Upper lobe of left lung (tissue), 6 donors: ENCODE measurements at regions not wholly inside any gene's neighbourhood (a gene's known extent, or its start where the extent isn't known, plus 50 kb on each side); places are given as distances from the start of the nearest gene placed in this dataset.
A peak's percentile ranks its signal among the peaks of the same experiment; 100 is the strongest.

Source experiments
- ATAC-seq, 2 donors: fragments of 200-7000 bp; cut with Tn5 transposase; one replicate each; pipeline ENCODE4 v1.9.1; 2022; ENCODE audit warnings: mild to moderate bottlenecking in 2 of 2, moderate library complexity in 2 of 2; ENCODE audit not compliant: low FRiP score in 2 of 2
- DNase-seq, 2 donors: peaks; one replicate each; pipeline ENCODE4 v3.0.0-alpha.2; 2019 to 2020
- H3K27ac ChIP-seq, 4 donors: fragments of 200-600 bp; sonication (generic); one replicate each; pipeline ENCODE4 v1.5.1; 2016 to 2019
- H3K27me3 ChIP-seq, 4 donors: fragments of 200-600 bp; sonication (generic); one replicate each; pipeline ENCODE4 v1.5.1; 2017 to 2019
- H3K36me3 ChIP-seq, 4 donors: fragments of 200-600 bp; sonication (generic); one replicate each; pipeline ENCODE4 v1.5.1; 2016 to 2019
- H3K4me1 ChIP-seq, 4 donors: fragments of 200-600 bp; sonication (generic); one replicate each; pipeline ENCODE4 v1.5.1; 2018 to 2019
- H3K4me3 ChIP-seq, 4 donors: fragments of 200-600 bp; sonication (generic); one replicate each; pipeline ENCODE4 v1.5.1; 2017 to 2019; ENCODE audit warnings: mild to moderate bottlenecking in 2 of 4, moderate library complexity in 1 of 4
- H3K9me3 ChIP-seq, 4 donors: fragments of 200-600 bp; sonication (generic); one replicate each; pipeline ENCODE4 v1.5.1; 2018 to 2019
- CTCF ChIP-seq, 6 experiments: fragments of 450-650 bp in 4 of 6; fragments of 200-600 bp in 2 of 6; sonication (generic) in 2 of 6; IDR thresholded peaks; one replicate each; pipeline ENCODE4 v1.5.1; 2016 to 2019; ENCODE audit warnings: antibody characterized with exemption in 6 of 6
- EP300 ChIP-seq, 4 donors: sonication (generic); formaldehyde crosslinking; IDR thresholded peaks; one replicate each; pipeline ENCODE4 v1.5.1; 2017; ENCODE audit warnings: antibody characterized with exemption in 4 of 4, control low read depth in 2 of 4
- POLR2A ChIP-seq, 4 donors: fragments of 450-650 bp; IDR thresholded peaks; one replicate each; pipeline ENCODE4 v1.5.1; 2016 to 2017; ENCODE audit warnings: antibody characterized with exemption in 4 of 4, mild to moderate bottlenecking in 2 of 4
- POLR2AphosphoS5 ChIP-seq, 2 donors: sonication (generic); formaldehyde crosslinking; IDR thresholded peaks; one replicate each; pipeline ENCODE4 v1.5.1; 2017; ENCODE audit warnings: antibody characterized with exemption in 2 of 2
- WGBS, 2 donors: methylation state at CpG; one replicate each; pipeline ENCODE4 v1.1.5; 2017 to 2018; 5-methylcytosine and 5-hydroxymethylcytosine counted together
- donor health status: DM: no; HTN: no; CAD: no; lungs with moderate emphysema.
- donor health status: DM: no; HTN: yes; CAD: no; lungs with severe emphysema.

- Histone ChIP-seq H3K9me3 (no peaks in the 10 kb centered on the region), H3K4me1 (peaks cover 0 to 9% (median 7%) of the 10 kb centered on the region in 4 donors), H3K36me3 (no peaks in the 10 kb centered on the region), H3K27me3 (no peaks in the 10 kb centered on the region), H3K27ac (no peak overlapping the region), H3K4me3 (no peak overlapping the region)
- DNase-seq (no peak), ATAC-seq (no peak)
- 74 to 86% methylated on average over 2 of the region's 2 CpGs for WGBS, 2 donors
- TF ChIP-seq EP300 (IDR thresholded peaks at IDR 0.05) (no peak), POLR2AphosphoS5 (IDR thresholded peaks at IDR 0.05) (no peak), POLR2A (IDR thresholded peaks at IDR 0.05) (no peak), CTCF (IDR thresholded peaks at IDR 0.05) (no peak)
Measured at GRCh38 chr20:40287683-40288082, 401.4 kb downstream of the MAFB start.

- Histone ChIP-seq H3K27me3 (no peaks in the 10 kb centered on the region), H3K9me3 (no peaks in the 10 kb centered on the region), H3K4me3 (no peak overlapping the region), H3K27ac (peak overlapping the region in 2 of 4 donors; percentile 13 to 34), H3K4me1 (peaks cover 0 to 9% (median 7%) of the 10 kb centered on the region in 4 donors), H3K36me3 (no peaks in the 10 kb centered on the region)
- WGBS, 2 donors, result 56 to 74% methylated on average over 8 to 10 of the region's 10 CpGs
- peak; percentile 72 to 81 for DNase-seq
- ATAC-seq, result peak; percentile 59 to 77
- TF ChIP-seq CTCF (IDR thresholded peaks at IDR 0.05) (no peak), EP300 (IDR thresholded peaks at IDR 0.05) (no peak), POLR2AphosphoS5 (IDR thresholded peaks at IDR 0.05) (no peak)
Measured at GRCh38 chr20:40286975-40287531, 402.0 kb downstream of the MAFB start.

- DNase-seq (no peak), ATAC-seq (no peak)
- 86 to 90% methylated on average over 2 of the region's 2 CpGs for WGBS, 2 donors
- peaks cover 0 to 14% (median 7%) of the 10 kb centered on the region in 4 donors for H3K4me1 ChIP-seq
- H3K27me3 ChIP-seq, result no peaks in the 10 kb centered on the region
- H3K9me3 ChIP-seq, result no peaks in the 10 kb centered on the region
- TF ChIP-seq POLR2AphosphoS5 (IDR thresholded peaks at IDR 0.05), result no peak
- no peak for TF ChIP-seq CTCF (IDR thresholded peaks at IDR 0.05)
- TF ChIP-seq POLR2A (IDR thresholded peaks at IDR 0.05), result no peak
- TF ChIP-seq EP300 (IDR thresholded peaks at IDR 0.05), result no peak
- no peak overlapping the region for H3K27ac ChIP-seq
- H3K4me3 ChIP-seq, result no peak overlapping the region
- H3K36me3 ChIP-seq, result no peaks in the 10 kb centered on the region
Measured at GRCh38 chr20:40284611-40285010, 404.4 kb downstream of the MAFB start.

- Histone ChIP-seq H3K36me3 (no peaks in the 10 kb centered on the region), H3K9me3 (no peaks in the 10 kb centered on the region), H3K27me3 (no peaks in the 10 kb centered on the region), H3K4me3 (no peak overlapping the region), H3K27ac (no peak overlapping the region), H3K4me1 (peaks cover 6 to 14% (median 8%) of the 10 kb centered on the region in 4 donors)
- DNase-seq (no peak), ATAC-seq (no peak)
- TF ChIP-seq CTCF (IDR thresholded peaks at IDR 0.05) (no peak), EP300 (IDR thresholded peaks at IDR 0.05) (no peak), POLR2A (IDR thresholded peaks at IDR 0.05) (no peak), POLR2AphosphoS5 (IDR thresholded peaks at IDR 0.05) (no peak)
- 95 to 100% methylated on average over 1 of the region's 1 CpG for WGBS, 2 donors
Measured at GRCh38 chr20:40283689-40284088, 405.3 kb downstream of the MAFB start.

- Histone ChIP-seq H3K4me3 (no peak overlapping the region), H3K36me3 (no peaks in the 10 kb centered on the region), H3K9me3 (no peaks in the 10 kb centered on the region), H3K27me3 (no peaks in the 10 kb centered on the region), H3K27ac (no peak overlapping the region), H3K4me1 (peaks cover 7 to 14% (median 10%) of the 10 kb centered on the region in 4 donors)
- WGBS, 2 donors, result 71 to 73% methylated on average over 2 of the region's 2 CpGs
- ATAC-seq (no peak), DNase-seq (no peak)
- TF ChIP-seq EP300 (IDR thresholded peaks at IDR 0.05) (no peak), POLR2AphosphoS5 (IDR thresholded peaks at IDR 0.05) (no peak), POLR2A (IDR thresholded peaks at IDR 0.05) (no peak), CTCF (IDR thresholded peaks at IDR 0.05) (no peak)
Measured at GRCh38 chr20:40282941-40283340, 406.1 kb downstream of the MAFB start.
